MM.1S (cell line): ENCODE measurements at regions not wholly inside any gene's neighbourhood (a gene's known extent, or its start where the extent isn't known, plus 50 kb on each side); places are given as distances from the start of the nearest gene placed in this dataset.

Experiments used
- DNase-seq: peaks from one replicate; pipeline ENCODE4 v3.0.0-alpha.2; 2015
- H2AFZ ChIP-seq: fragments of 300-600 bp; sonication (generic); 2 replicates; pipeline ENCODE4 v1.6.0; 2016; ENCODE audit warnings: antibody characterized with exemption, low read length
- H3F3A ChIP-seq: fragments of 300-600 bp; sonication (generic); 2 replicates; pipeline ENCODE4 v1.6.1; 2016; ENCODE audit warnings: mild to moderate bottlenecking, antibody characterized with exemption, low read length, moderate library complexity, mixed read lengths; ENCODE audit not compliant: insufficient read depth
- H3K27ac ChIP-seq: fragments of 300-600 bp; sonication (generic); 2 replicates; pipeline ENCODE4 v1.5.1; 2016; ENCODE audit warnings: mild to moderate bottlenecking, low read length
- H3K27me3 ChIP-seq: fragments of 300-600 bp; sonication (generic); replicated peaks from 2 replicates; pipeline ENCODE4 v1.6.0; 2016; ENCODE audit warnings: low read length; ENCODE audit not compliant: insufficient read depth
- H3K36me3 ChIP-seq: fragments of 300-600 bp; sonication (generic); replicated peaks from 2 replicates; pipeline ENCODE4 v1.6.1; 2016; ENCODE audit warnings: mild to moderate bottlenecking, low read length, mixed read lengths; ENCODE audit not compliant: insufficient read depth
- H3K4me1 ChIP-seq: fragments of 300-600 bp; sonication (generic); 2 replicates; pipeline ENCODE4 v1.6.1; 2016; ENCODE audit warnings: low read length, mixed read lengths
- H3K4me2 ChIP-seq: fragments of 300-600 bp; sonication (generic); 2 replicates; pipeline ENCODE4 v1.6.0; 2016; ENCODE audit warnings: low read depth, low read length
- H3K4me3 ChIP-seq: fragments of 300-600 bp; sonication (generic); 2 replicates; pipeline ENCODE4 v1.5.1; 2016; ENCODE audit warnings: low read length, mixed read lengths
- H3K79me2 ChIP-seq: fragments of 300-600 bp; sonication (generic); 2 replicates; pipeline ENCODE4 v1.6.1; 2016; ENCODE audit warnings: mixed run types, low read length, mixed read lengths
- H3K9ac ChIP-seq: fragments of 300-600 bp; sonication (generic); 2 replicates; pipeline ENCODE4 v1.6.1; 2016; ENCODE audit warnings: low read length, mixed read lengths
- H3K9me2 ChIP-seq: fragments of 300-600 bp; sonication (generic); replicated peaks from 2 replicates; pipeline ENCODE4 v1.6.1; 2016; ENCODE audit warnings: mild to moderate bottlenecking, low read length, mixed read lengths; ENCODE audit not compliant: insufficient read depth
- H3K9me3 ChIP-seq: fragments of 300-600 bp; sonication (generic); replicated peaks from 2 replicates; pipeline ENCODE4 v1.6.1; 2016; ENCODE audit warnings: mild to moderate bottlenecking, low read length, mixed read lengths; ENCODE audit not compliant: insufficient read depth
- H4K20me1 ChIP-seq: fragments of 300-600 bp; sonication (generic); 2 replicates; pipeline ENCODE4 v1.6.1; 2016; ENCODE audit warnings: mild to moderate bottlenecking, low read length, moderate library complexity, mixed read lengths; ENCODE audit not compliant: insufficient read depth
- CTCF ChIP-seq: fragments of 300-600 bp; sonication (generic); IDR thresholded peaks from 2 replicates; pipeline ENCODE4 v1.5.1; 2016; ENCODE audit warnings: antibody characterized with exemption, low read length, mixed read lengths
- EZH2 ChIP-seq: fragments of 300-600 bp; sonication (generic); optimal IDR thresholded peaks from 2 replicates; pipeline ENCODE3; 2017; ENCODE audit warnings: low read depth, mild to moderate bottlenecking, antibody characterized with exemption, low read length, mixed read lengths
- EZH2phosphoT487 ChIP-seq: fragments of 300-600 bp; sonication (generic); IDR thresholded peaks from 2 replicates; pipeline ENCODE4 v1.6.1; 2018; ENCODE audit warnings: antibody characterized with exemption, low read length

DNA sequence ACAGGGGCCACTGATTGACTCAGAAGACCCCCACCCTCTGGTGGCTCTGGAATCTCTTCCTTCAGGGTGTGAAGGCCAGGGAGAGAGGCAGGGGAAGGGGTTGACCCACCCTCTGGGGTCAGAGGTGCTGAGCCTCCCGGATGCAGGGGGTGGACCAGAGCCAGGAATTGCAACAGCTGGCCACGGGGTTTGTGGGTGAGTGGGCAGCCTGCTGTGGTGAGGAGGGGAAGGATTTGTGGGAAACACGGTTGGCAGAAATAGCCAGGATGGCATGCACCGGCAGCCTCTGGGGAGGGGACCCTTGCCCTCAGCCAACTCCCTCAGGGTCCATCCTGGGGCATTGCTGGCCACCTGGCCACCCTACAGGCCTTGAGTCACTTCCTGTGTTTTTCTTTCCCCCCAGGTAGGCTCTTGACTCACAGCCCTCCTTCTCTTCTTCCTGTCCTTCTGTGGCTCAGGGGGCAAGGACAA, 92.8 kb downstream of the MRPL14 start:
- Histone ChIP-seq H4K20me1 (no peaks in the 10 kb centered on the region), H3K4me2 (no peak overlapping the region), H3K27ac (no peak overlapping the region), H3K9me3 (no peaks in the 10 kb centered on the region), H2AFZ (no peak overlapping the region), H3K9me2 (no peaks in the 10 kb centered on the region), H3K79me2 (no peaks in the 10 kb centered on the region), H3K9ac (no peak overlapping the region), H3K36me3 (no peaks in the 10 kb centered on the region), H3K4me3 (no peak overlapping the region), H3K4me1 (no peaks in the 10 kb centered on the region), H3K27me3 (no peaks in the 10 kb centered on the region), H3F3A (no peaks in the 10 kb centered on the region)
- TF ChIP-seq CTCF (no peak), EZH2phosphoT487 (no peak), EZH2 (no peak)
- DNase-seq: no peak

GRCh38 chr6:44030812-44031454, 96.3 kb downstream of the MRPL14 start:
- Histone ChIP-seq H3K4me3 (no peak overlapping the region), H3K27me3 (no peaks in the 10 kb centered on the region), H2AFZ (no peak overlapping the region), H3K9me3 (no peaks in the 10 kb centered on the region), H3K4me1 (no peaks in the 10 kb centered on the region), H4K20me1 (no peaks in the 10 kb centered on the region), H3K9ac (no peak overlapping the region), H3K27ac (no peak overlapping the region), H3K9me2 (no peaks in the 10 kb centered on the region), H3K79me2 (no peaks in the 10 kb centered on the region), H3F3A (no peaks in the 10 kb centered on the region), H3K36me3 (no peaks in the 10 kb centered on the region), H3K4me2 (no peak overlapping the region)
- no peak for TF ChIP-seq CTCF
- no peak for TF ChIP-seq EZH2
- no peak for TF ChIP-seq EZH2phosphoT487
- DNase-seq: no peak

- no peaks in the 10 kb centered on the region for H3K9me2 ChIP-seq
- no peaks in the 10 kb centered on the region for H3K36me3 ChIP-seq
- no peak overlapping the region for H2AFZ ChIP-seq
- no peaks in the 10 kb centered on the region for H4K20me1 ChIP-seq
- H3K4me3 ChIP-seq: no peak overlapping the region
- no peak for DNase-seq
- H3K4me2 ChIP-seq: no peak overlapping the region
- H3K4me1 ChIP-seq: no peaks in the 10 kb centered on the region
- H3K9me3 ChIP-seq: no peaks in the 10 kb centered on the region
- H3K27me3 ChIP-seq: no peaks in the 10 kb centered on the region; the same call in 1 of the 2 replicates
- H3K9ac ChIP-seq: no peak overlapping the region
- no peak overlapping the region for H3K27ac ChIP-seq
- TF ChIP-seq CTCF (no peak), EZH2phosphoT487 (no peak), EZH2 (no peak)
- H3K79me2 ChIP-seq: no peaks in the 10 kb centered on the region
- no peaks in the 10 kb centered on the region for H3F3A ChIP-seq
These were observed 97.6 kb downstream of the MRPL14 start for GRCh38 chr6:44029444-44030185.
